Suppressor macrophage treated with lipopolysaccharide for 1 hour (primary cell): ENCODE measurements at regions not wholly inside any gene's neighbourhood (a gene's known extent, or its start where the extent isn't known, plus 50 kb on each side); places are given as distances from the start of the nearest gene placed in this dataset.

Experiments
- DNase-seq, 3 donors: peaks; one replicate each; pipeline ENCODE4 v3.0.0-alpha.2; 2020 to 2022

DNA sequence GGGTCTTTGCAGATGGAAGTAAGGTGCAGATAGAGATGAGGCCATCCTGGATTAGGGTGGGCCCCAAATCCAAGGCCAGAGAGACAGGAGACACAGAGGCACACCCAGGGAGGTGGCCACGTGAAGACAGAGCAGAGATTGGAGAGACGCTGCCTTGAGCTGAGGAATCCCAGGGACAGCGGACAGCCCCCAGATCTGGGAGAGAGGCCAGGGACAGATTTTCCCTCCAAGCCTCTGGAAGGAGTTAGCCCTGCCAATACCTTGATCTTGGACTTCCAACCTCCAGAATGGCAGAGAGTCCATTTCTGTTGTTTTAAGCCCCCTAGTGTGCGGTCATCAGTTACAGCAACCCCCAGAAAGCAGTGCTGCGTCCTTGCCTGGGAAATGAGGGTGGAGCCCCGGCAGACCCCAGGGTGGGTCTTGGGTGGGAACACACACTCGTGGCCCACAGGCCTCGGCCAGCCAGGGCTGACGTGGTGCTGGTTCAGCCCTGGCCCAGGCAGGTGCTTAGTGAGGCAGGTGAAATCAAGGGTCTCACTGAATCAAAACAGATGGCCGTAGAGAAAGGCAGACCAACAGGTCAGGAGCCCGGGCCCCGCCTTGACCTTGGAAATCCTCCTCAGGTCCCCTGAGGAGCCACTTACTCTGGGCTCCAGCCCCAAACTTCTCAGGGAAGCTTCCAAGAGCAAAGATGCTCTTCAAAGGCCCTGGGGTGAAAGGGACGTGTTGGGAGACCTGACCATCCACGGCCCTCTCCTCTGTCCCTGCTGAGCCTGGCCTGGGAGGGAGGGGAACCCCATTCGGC, 169.3 kb downstream of the RBFOX3 start:
- DNase-seq: no peak

DNA sequence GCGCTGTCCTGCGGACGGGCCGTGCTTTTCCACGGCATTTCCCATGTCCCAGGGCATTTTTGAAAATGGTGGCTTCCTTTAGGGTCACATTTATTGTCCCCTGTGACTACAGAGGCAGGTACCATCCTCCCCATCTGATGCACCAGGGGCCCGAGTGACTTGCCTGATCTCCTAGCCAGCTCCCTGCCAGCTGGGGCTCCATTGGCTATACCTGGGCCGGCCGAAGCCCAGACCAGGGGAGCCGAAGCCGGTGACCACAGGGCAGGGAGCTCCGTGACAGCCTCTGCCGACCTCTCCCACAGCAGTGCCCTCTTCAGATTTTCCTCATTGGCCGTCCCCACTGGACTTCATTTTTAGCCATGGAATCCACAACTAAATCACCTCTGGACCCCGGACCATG, 170.6 kb downstream of the RBFOX3 start:
- no peak for DNase-seq

DNA sequence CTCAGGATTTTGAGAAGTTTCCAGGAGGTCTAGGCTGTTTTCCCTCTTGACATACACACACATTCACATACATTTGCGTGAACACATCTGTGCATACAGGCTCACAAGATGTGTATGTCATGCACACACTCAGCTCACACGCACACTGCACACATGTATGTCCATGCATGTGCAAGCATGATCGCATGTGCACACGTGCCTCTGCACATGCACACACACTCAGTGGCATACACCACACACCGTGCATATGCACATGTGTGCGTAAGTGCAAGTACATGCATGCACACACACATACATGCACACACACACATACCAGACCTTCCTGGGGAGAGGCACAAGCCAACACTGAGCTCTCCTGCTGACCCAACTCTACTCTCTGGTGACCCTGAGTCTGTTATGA, 171.4 kb downstream of the RBFOX3 start:
- DNase-seq: no peak

DNA sequence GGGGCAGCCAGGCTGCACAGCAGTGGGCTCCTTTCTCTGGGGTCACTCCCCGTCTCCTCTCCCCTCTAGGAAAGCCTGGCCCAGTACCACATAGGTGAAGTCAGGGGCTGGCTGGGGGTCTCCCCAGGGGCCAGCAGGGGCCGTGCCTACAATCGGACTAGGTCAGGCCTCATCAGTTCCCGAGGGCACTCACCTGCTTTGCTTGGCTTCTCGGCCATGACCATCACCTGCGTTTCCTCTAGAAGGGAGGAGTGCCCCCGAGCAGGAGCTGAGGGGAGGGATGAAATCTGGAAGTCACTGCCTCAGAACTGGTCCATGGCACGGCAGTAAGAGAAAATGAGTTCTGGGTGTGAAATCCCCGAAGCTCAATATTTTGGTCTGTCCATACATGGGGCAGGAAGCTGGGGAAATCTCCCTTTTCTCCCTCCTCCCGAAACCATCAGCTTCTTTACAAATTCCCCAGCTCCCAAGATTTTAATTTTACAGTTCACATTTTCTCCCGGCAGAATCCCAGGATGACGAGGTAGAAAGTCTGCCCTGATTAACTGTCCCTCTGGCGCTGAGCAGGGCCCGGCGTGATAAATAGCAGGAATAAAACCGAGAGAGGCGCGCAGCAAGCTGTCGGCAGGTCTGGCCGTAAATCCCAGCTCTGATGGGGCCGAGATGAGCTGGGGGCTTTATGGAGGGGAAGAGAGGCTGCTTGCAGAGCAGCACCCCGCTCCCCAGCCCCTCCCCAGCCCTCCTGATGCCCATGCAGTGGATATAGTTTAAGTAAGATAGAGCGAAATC, 172.1 kb downstream of the RBFOX3 start:
- DNase-seq: no peak

DNA sequence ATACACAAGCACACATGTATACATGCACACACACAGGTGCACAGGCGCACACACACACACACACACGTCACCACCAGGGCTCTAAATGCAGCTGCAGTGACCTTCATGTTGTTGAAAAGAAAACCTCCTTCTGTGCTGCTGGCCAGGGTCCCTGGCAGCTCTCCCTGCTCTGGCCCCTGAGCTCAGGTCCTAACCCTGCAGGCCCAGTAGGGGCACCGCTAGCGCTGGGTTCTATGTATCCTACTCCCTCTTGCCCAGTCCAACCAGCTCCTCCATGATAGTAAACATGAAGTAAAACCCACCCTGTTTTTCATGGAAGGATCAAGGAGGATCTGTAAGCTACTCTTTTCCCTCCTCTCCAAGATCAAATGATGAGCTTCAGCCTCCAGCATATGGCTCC, 172.8 kb downstream of the RBFOX3 start:
- no peak for DNase-seq

DNA sequence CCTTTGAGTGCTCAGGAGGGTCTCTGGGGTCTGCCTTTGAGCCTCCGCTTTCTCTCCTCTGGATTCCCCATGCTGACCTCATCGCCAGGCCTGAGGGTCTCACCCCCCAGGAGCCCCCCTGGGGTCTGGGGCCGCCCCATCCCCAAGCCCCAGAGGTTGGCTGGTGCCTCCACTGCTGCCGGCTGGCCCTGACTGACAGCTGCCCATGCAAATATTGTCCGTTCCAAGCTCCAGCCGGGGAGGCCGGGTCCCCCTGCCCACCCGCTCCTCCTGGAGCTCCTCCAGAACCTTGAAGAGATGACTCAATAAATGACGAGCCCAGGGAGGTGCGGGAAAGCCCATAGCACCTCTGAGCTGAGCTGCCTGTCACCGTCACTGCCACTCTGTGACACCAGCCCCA, 173.8 kb downstream of the RBFOX3 start:
- no peak for DNase-seq

DNA sequence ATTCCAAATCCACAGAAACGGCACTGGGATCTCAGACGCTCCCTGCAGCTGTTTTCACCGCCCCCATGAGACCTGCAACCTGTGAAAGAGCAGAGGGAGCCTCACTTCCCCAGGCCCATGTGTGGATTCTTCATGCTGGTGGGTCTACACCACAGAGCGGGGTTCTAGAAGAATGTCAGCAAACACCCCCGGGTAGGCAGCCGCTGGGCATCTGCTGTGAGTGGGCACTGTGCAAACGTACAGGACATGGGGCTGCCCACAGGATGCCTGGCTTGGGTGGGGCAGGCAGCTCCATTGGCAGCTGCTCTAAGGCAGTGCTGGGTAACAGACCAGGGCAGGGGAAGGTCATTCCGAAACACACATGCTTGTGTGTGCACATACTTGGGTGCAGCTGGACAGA, 174.9 kb downstream of the RBFOX3 start:
- DNase-seq: no peak

DNA sequence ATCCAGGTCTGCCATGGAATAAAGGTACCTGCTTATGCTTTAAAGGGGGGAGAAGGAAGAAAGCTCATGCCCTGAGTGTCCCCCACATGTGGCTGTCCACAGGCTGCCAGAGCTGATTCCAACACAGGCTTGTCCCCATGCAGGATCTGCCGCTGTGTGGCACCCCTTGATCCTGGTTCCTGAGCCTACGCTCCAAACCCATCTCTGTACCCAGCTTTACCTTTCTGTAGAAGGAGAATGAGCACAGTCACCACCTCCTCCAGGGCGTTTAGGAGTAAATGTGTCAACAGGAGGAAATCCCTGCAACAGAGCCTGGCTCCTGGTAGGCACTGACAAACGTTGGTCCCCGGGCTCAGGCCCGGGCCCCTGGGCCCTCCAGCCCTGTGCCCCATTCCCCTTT, 175.6 kb downstream of the RBFOX3 start:
- no peak for DNase-seq

DNA sequence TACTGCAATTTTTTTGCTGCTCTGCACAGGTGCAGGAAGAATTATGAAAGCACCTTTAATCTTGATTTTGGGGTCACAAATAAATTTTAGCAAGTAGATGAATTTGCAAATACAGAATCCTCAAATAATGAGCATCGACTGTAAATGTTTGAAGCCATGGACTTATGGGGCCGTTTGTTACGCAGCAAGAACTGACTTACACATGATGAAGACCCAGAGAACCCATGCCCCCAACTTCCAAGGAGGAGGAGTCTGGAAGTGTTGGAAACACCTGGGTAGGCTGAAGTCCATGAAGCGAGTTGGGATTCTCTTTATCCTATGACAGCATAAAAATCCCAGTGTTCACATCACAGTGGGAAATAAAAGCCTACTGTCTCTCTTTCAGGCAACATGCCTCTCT, 176.6 kb downstream of the RBFOX3 start:
- no peak for DNase-seq

DNA sequence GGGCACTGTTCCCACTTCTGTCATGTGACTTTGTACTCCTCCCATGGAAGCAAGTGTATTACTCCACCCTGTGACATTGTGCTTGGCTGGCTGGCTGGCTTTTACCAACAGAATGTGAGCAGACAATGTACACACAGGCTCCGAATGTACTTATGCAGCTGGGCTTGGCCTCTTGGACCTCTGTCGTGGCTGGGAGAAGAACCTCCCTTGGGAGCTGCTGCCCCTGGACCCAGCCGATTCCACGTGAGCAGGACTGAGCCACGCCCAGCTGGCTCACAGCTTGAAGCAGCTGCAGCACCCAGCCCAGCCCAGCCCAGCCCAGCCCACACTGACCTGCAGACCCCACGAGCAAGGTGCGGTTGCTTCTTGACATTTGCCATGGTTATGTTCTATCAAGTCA, 177.5 kb downstream of the RBFOX3 start:
- DNase-seq: no peak

DNA sequence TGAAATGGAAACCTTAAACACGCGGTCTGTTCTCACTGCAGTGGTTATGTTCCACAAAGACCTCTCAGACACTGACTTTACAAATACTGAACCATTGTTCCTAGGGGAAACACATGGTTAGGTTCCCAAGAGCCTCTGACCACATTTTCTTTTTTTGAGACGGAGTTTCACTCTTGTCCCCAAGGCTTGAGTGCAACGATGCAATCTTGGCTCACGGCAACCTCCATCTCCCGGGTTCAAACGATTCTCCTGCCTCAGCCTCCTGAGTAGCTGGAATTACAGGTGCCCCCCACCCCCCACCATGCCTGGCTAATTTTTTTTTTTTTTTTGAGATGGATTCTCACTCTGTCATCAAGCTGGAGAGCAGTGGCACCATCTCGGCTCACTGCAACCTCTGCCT, 179.7 kb downstream of the RBFOX3 start:
- no peak for DNase-seq

DNA sequence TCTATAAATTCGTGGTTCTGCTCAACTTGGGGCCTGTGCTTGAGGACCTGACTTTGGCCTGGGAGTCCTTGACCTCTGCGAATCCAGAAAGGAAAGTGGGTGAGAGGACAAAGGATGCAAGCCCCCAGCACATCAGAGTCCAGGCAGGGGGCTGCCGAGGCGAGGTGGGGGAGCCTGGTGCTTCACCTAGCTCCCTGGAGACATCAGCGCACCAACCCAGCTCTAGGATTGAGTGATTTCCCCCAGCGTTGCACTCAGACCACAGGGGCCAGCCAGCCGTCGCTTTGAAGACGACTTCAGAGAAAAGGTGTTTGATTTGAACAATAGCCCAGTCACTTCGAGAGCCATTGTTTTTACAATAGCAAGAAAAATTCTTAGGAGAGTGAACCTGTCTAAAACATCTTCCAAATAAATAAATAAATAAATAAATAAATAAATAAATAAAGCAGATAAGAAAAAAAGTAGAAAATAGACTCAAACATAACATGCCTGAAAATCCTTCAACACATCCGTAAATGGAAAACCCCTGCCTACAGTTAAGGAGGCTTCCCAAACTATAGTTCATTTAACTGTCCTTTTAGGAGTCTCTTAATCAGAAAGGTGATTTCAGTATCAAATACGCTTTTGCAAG, 180.9 kb downstream of the RBFOX3 start:
- no peak for DNase-seq

DNA sequence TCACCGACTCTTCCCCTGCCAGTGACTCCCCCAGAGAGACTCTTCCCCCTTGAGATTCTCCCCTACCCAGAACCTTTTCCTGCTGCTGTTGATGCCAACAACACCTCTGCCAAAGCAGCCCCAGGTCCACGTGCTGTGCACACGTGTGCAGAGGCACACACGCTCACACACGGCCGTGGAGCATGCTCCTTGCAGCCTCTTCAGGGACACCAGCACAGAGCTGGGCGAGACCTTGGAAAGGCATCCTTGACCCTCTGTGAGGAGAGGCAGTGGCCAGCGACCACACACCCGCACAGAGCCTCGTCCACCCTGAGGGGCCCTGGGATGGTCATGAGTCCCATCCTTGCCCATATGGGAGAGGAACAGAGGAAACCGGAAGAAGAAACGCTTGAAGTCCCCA, 181.9 kb downstream of the RBFOX3 start:
- DNase-seq: no peak

DNA sequence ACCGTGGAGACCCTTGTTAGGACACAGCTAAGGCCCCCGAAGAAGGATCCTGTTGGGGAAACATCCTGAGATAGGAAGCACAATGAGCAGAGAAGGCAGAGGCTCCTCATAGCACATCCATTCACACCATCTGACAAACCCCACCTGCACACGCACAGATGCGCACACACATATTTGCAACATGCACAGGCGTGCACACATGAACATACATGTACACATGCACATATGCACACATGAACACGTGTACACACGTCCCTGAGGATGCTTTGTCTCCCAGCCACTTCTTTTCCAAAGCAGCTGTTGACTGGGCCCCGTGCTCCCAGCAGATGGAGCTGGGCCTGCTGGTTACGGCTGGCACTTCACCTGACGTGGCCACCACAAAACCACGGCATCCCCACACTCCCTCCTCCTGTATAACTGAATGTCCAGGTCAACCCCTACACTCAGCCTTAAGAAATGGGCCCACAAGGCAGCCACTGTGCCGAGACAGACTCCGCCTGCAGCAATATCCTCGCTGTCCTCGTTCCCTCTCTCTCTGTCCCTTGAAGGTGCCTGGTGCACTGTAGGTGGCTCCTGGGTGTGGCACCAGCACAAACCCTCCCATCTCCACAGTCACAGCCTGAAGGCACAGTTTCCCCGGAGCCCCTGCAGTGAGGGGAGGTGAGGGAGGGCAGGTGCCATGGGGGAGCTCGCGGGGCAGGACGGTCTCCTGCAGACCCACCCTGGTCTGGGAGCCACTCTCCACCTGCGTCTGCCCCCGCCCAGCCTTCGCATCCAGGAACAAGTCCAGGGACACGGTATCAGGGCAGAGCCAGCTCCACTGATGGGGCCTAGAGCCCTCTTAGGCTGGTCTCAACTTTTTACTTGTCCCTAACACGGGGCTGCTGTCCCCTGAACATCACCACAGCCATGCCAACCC, 183.0 kb downstream of the RBFOX3 start:
- DNase-seq: no peak

DNA sequence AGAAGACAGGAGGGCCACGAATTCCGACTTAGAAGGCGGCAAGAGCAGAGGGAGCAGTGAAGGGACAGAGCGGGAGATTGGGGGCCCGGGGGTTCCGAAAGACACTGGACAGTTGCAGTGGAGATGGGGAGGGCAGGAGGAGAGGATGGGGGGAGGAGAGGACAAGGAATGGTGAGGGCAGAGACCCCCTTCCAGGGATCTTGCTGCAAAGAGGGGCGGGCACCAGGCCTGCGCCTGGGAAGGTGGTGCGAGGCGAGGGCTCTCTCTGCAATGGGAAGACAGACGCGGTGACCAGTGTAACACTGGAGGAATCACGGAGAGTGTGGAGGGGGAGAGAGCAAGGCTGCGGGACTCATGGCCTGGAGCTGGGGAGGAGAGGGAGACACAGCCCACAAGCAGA, 185.2 kb downstream of the RBFOX3 start:
- no peak for DNase-seq

DNA sequence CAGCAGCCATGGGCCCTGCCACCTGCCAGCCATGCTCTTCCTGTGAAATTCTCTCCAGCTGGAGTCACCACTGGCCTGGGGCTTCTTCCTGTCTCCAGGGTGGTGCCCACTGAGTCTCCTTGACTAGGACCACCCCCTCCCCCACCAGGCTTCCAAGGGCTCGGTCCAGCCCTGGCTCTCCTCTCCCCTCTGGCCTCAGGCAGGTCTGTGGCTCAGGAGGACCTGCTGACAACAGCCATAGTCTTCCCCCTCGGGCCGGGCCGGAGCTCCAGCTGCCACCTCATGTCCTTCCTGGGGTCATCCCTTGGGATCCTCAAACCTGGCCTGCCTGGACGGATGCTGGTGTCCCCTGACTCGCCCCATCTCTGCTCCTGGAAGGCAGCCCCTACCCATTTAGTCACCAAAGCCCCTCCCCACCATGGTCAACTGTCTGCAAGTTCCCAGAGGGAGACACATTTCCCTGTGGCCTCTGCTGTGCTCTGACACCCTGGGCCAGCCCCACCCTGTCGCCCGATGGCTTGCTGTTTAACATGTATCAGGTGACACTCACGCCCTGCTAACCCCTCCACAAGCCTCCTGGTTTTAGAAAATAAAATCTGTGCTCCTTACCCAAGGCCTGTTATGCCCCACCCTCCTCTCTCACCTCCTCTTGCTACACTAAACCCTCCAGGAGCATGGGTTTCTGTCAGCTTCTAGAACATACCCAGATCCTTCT, 186.2 kb downstream of the RBFOX3 start:
- DNase-seq: no peak

DNA sequence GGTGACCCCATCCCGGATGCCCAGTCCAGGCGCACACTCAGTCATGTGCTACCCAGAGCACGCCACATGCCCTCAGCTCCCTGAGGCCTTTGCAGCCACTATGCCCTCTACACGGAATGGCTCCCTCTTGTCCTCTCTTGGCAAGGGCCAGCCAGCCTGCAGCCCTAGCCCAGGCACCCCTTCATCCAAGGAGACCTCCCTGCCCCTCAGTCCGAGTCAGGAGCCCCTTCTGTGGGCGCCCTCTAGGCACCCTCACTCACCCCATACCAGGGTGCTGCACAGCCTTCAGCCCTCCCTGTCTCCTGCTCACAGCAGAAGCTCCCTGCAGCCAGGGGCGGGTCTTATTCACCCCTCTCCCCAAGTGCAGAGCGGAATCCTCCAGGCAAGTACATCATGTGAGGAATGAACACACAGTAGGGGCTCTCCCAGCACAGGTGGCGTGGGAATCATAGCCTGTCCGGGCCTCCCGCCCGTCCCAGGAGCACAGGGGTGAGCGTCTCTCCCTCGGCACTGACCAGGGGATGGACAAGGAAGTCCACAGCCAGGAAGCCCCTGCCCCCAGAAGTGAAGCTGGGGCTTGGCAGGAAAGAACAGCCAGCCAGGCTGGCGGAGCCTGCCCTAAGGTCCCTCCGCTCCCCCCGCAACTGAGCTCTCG, 186.9 kb downstream of the RBFOX3 start:
- DNase-seq: no peak

DNA sequence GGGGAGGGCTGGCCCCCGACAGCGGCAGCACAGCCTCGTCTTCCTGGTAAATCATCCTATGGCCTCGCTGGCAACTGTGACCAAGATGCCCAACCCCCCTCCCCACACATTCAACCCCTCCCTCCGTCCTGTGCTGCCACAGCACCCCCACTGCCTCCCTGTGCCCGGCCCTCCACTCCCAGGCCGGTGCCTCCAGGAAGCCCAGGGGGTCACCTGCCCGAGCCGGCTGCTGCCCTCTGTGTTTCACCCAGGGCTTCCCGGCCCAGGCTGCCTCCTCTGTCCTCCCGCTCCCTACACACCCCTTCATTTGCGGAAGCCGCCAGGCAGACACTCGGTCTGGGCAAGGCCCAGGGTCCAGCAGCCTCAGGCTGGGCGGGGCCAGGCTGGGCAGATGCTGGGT, 188.6 kb downstream of the RBFOX3 start:
- no peak for DNase-seq

DNA sequence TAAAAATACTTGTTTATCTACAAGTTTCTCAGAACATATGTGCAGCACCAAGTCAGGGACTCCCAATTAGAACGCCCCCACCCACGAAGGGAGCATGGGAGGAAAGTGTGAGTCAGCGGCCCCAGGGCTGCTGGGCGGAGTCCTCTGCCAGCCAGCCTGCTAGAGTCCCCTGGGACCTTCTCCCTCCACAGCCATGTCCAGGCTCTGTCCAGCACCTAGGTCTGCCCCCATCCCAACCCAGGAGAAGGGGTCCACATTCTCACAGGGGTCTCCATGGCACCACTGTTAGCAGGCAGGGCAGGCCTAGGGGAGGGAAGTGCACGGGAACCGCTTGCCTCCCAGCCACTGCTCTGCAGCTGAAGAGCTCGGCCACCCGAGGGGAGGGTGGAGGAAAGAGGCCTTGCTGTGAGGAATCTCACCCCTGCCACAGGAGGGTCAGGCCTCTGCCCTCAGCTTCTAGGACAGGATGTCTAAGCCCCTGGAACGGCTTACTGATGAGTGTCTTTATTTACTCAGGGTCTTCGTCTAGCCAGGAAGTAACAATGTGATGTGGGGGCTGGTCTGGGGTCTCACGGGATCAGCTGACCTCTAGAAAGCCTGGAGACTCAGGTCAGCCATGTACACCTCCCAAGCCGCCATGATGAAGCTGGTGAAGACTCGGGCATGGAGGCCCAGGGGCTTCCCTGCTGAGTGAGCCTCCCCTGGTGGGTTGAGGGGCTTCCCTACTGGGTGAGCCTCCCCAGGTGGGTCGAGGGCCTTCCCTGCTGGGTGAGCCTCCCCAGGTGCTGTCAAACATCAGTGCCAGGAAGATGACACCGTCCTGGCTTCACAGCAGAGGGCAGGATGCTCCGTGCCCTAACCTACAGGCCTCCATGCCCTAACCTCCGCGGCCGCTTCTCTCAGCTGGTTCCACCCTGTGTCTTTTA, 190.3 kb downstream of the RBFOX3 start:
- DNase-seq: peak; percentile 34 to 55 (median 40)

DNA sequence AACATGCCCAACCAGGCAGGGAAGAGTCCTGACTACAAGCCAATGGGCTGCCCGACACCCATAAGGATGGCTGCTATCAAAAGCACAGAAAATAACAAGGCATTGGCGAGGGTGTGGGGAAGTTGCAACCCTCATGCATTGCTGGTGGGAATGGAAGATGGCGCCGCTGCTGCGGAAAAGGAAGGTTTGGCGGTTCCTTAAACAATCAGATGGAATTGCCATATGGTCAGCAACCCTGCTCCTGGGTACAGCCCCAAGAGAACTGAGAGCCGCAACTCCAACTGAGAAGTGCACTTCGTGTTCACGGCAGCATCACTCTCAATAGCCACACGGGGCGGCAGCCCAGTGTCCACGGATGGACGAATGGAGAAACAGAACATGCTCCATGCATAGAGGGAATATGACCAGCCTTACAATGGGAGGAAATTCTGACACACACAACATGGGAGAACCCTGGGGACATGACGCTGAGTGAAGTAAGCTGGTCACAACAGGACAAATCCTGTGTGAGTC, 193.3 kb downstream of the RBFOX3 start:
- no peak for DNase-seq
